Panc1 (cell line): ENCODE measurements at regions not wholly inside any gene's neighbourhood (a gene's known extent, or its start where the extent isn't known, plus 50 kb on each side); places are given as distances from the start of the nearest gene placed in this dataset.

ENCODE experiments used
- ATAC-seq: fragments of 200-7000 bp; cut with Tn5 transposase; 2 replicates; pipeline ENCODE4 v1.9.1; 2020; ENCODE audit warnings: mild to moderate bottlenecking, moderate library complexity
- BruUV-seq: library from RNA; stranded (reverse); fragments of 400-500 nt; replicated peaks from 2 replicates; lab custom pipeline; 2021; lab: Mats Ljungman, UMichigan
- CTCF ChIA-PET: fragments of 300-600 bp; sonication (Branson Sonifier 250); formaldehyde crosslinking; loops from one replicate; lab custom pipeline; 2022; ENCODE audit warnings: antibody characterized with exemption; lab: Charles Lee
- POLR2A ChIA-PET: fragments of 300-600 bp; sonication (Branson Sonifier 250); formaldehyde crosslinking; loops from one replicate; lab custom pipeline; 2022; ENCODE audit warnings: antibody characterized with exemption; lab: Charles Lee
- DNase-seq: peaks from one replicate; pipeline ENCODE4 v3.0.0-alpha.2; 2010; ENCODE audit warnings: low read depth, low spot score
- H3K27ac ChIP-seq: 2 replicates; pipeline ENCODE4 v1.5.1; 2011; ENCODE audit warnings: mild to moderate bottlenecking, low read length, inconsistent platforms
- H3K27me3 ChIP-seq: fragments of 200-500 bp; sonication (Bioruptor generic); 2 replicates; pipeline ENCODE4 v1.6.0; 2014; ENCODE audit warnings: low read length, inconsistent platforms; ENCODE audit not compliant: control insufficient read depth, insufficient read depth
- H3K36me3 ChIP-seq: fragments of 200-500 bp; sonication (Bioruptor generic); 2 replicates; pipeline ENCODE4 v1.5.1; 2014; ENCODE audit warnings: inconsistent platforms, mild to moderate bottlenecking, low read length, moderate library complexity; ENCODE audit not compliant: control insufficient read depth, insufficient read depth
- H3K4me1 ChIP-seq: 2 replicates; pipeline ENCODE4 v1.5.1; 2011; ENCODE audit warnings: inconsistent platforms, mild to moderate bottlenecking, low read length, moderate library complexity; ENCODE audit not compliant: control insufficient read depth, insufficient read depth
- H3K4me3 ChIP-seq, 2 experiments: 2 replicates each; pipeline ENCODE4 v1.5.1; 2011 to 2012; ENCODE audit warnings: low read depth in 2 of 2, low read length in 2 of 2, mild to moderate bottlenecking in 2 of 2, inconsistent platforms in 1 of 2, moderate library complexity in 1 of 2
- H3K9me3 ChIP-seq: fragments of 200-500 bp; sonication (Bioruptor generic); 2 replicates; pipeline ENCODE4 v1.5.1; 2014; ENCODE audit warnings: low read depth, mild to moderate bottlenecking, inconsistent platforms, low read length, moderate library complexity; ENCODE audit not compliant: control insufficient read depth, insufficient read depth
- POLR2AphosphoS5 ChIP-seq: IDR thresholded peaks from 2 replicates; pipeline ENCODE4 v1.6.1; 2012; ENCODE audit warnings: mild to moderate bottlenecking, low read depth, low read length, moderate library complexity
- REST ChIP-seq, 2 experiments: IDR thresholded peaks; 2 replicates each; pipeline ENCODE4 v1.6.1; 2011 to 2012; ENCODE audit warnings: low read depth in 2 of 2, control low read depth in 1 of 2, low read length in 1 of 2, mild to moderate bottlenecking in 1 of 2, moderate library complexity in 1 of 2; ENCODE audit not compliant: insufficient read depth in 1 of 2
- SIN3A ChIP-seq: IDR thresholded peaks from 2 replicates; pipeline ENCODE4 v1.6.1; 2012; ENCODE audit warnings: low read depth, mild to moderate bottlenecking, low read length, moderate library complexity, borderline replicate concordance; ENCODE audit not compliant: insufficient read depth
- TCF7L2 ChIP-seq: IDR thresholded peaks from 2 replicates; pipeline ENCODE4 v1.6.1; 2011; ENCODE audit warnings: mild to moderate bottlenecking, low read depth, low read length, inconsistent platforms
- in situ Hi-C: cut with HindIII; loops from 2 replicates; pipeline ENCODE4 v1.10.0; 2016; ENCODE audit warnings: low sequenced_read_pairs, low pct_unique_long_range_greater_than_20kb
- intact Hi-C: fragments of 100-400 bp; cut with micrococcal nuclease; formaldehyde crosslinking; loops from one replicate; pipeline ENCODE4 v1.10.0; 2022; ENCODE audit not compliant: unreplicated experiment
- TF ChIP-seq, protein P1 (sequence below): fragments of 450-650 bp; IDR thresholded peaks from 2 replicates; pipeline ENCODE4 v1.5.1; 2017; ENCODE audit warnings: mild to moderate bottlenecking

DNA sequence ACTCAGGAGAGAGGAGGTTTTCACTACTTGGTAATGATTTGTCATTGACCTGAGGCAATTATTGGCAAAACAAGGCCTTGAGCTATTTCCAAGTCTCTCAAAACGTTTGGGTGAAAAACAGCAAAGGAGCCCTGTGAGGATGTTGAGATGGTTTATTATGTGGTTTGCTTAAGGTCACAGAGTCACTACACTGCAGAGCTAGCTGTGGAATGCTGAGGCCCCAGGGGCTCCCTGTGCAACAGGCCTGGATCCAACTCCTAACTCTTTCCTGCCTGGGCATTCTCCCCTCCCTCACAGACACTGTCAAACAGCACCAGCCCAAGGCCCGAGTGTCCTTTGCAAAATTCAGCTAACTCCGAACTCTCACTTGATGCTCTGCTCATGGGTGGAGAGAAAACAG, 754.6 kb upstream of the SOX11 start:
- DNase-seq (no peak), ATAC-seq (no peak)
- no peaks in the 10 kb centered on the region for H3K36me3 ChIP-seq
- no peak overlapping the region for H3K27ac ChIP-seq
- H3K9me3 ChIP-seq: no peaks in the 10 kb centered on the region
- no peaks in the 10 kb centered on the region for H3K27me3 ChIP-seq
- no peaks in the 10 kb centered on the region for H3K4me1 ChIP-seq
- ChIA-PET CTCF (interaction anchor here (0.6 kb wide), 1 partner anchor 1492 kb away, joined by 10 read pairs; no protein-coding TSS in a partner anchor), POLR2A (no interaction called here)
- BruUV-seq: no TSS peak
- intact Hi-C loops: no loop called here
- H3K4me3 ChIP-seq: no peak overlapping the region
- in situ Hi-C loops: no loop called here
- TF ChIP-seq SIN3A (no peak), TCF7L2 (no peak)
- TF ChIP-seq, protein P1, sequence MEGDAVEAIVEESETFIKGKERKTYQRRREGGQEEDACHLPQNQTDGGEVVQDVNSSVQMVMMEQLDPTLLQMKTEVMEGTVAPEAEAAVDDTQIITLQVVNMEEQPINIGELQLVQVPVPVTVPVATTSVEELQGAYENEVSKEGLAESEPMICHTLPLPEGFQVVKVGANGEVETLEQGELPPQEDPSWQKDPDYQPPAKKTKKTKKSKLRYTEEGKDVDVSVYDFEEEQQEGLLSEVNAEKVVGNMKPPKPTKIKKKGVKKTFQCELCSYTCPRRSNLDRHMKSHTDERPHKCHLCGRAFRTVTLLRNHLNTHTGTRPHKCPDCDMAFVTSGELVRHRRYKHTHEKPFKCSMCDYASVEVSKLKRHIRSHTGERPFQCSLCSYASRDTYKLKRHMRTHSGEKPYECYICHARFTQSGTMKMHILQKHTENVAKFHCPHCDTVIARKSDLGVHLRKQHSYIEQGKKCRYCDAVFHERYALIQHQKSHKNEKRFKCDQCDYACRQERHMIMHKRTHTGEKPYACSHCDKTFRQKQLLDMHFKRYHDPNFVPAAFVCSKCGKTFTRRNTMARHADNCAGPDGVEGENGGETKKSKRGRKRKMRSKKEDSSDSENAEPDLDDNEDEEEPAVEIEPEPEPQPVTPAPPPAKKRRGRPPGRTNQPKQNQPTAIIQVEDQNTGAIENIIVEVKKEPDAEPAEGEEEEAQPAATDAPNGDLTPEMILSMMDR: no peak

DNA sequence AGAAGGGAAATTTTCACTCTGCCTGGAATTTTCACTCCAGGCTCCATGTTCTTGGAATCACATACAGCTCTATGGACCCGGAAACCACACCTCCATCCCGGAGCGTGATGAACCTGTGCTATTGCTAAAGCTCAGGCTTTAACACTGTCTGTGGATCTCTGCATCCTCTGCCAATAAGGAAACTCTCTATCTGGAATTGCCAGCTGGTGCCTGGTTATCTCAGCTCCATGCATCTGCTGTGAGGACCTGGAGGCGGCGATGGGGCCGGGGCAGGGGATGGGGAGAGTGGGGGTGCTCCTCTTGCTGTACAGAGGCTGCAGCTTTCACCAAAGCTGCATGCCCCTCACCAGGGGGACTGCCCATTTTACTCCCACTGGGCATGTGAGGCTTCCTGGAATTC, 754.0 kb upstream of the SOX11 start:
- BruUV-seq: no TSS peak
- H3K4me3 ChIP-seq: no peak overlapping the region
- DNase-seq (no peak), ATAC-seq (no peak)
- no peaks in the 10 kb centered on the region for H3K4me1 ChIP-seq
- H3K36me3 ChIP-seq: no peaks in the 10 kb centered on the region
- no peaks in the 10 kb centered on the region for H3K9me3 ChIP-seq
- in situ Hi-C loops (no loop called here), intact Hi-C loops (no loop called here)
- TF ChIP-seq, protein P1: no peak
- TF ChIP-seq REST (IDR thresholded peaks at IDR 0.05; ENCODE audit: insufficient read depth in 1 of 2, low read depth in 2 of 2, low read length in 1 of 2): no peak
- TF ChIP-seq POLR2AphosphoS5: no peak
- no peak for TF ChIP-seq SIN3A
- TF ChIP-seq TCF7L2: no peak
- CTCF ChIA-PET: no interaction called here
- no peaks in the 10 kb centered on the region for H3K27me3 ChIP-seq
- H3K27ac ChIP-seq: no peak overlapping the region
- POLR2A ChIA-PET: no interaction called here
